DND-41 (cell line): ENCODE measurements at regions not wholly inside any gene's neighbourhood (a gene's known extent, or its start where the extent isn't known, plus 50 kb on each side); places are given as distances from the start of the nearest gene placed in this dataset.

ENCODE experiments used
- ATAC-seq: fragments of 200-7000 bp; cut with Tn5 transposase; 3 replicates; pipeline ENCODE4 v1.9.1; 2021; ENCODE audit warnings: low read depth; ENCODE audit not compliant: insufficient read depth
- DNase-seq: peaks from one replicate; pipeline ENCODE4 v3.0.0-alpha.2; 2020
- H2AFZ ChIP-seq: 2 replicates; pipeline ENCODE4 v1.6.0; 2012; ENCODE audit warnings: low read depth, low read length
- H3K27ac ChIP-seq: 2 replicates; pipeline ENCODE4 v1.5.1; 2012; ENCODE audit warnings: low read length, inconsistent platforms
- H3K27me3 ChIP-seq: fragments of 200-600 bp; sonication (generic); 2 replicates; pipeline ENCODE4 v1.6.0; 2012; ENCODE audit warnings: low read length, mild to moderate bottlenecking, inconsistent platforms; ENCODE audit not compliant: insufficient read depth, poor library complexity
- H3K36me3 ChIP-seq: 2 replicates; pipeline ENCODE4 v1.5.1; 2012; ENCODE audit warnings: low read length, inconsistent platforms; ENCODE audit not compliant: insufficient read depth
- H3K4me1 ChIP-seq: 2 replicates; pipeline ENCODE4 v1.5.1; 2012; ENCODE audit warnings: mild to moderate bottlenecking, low read length; ENCODE audit not compliant: insufficient read depth
- H3K4me2 ChIP-seq: 2 replicates; pipeline ENCODE4 v1.6.0; 2012; ENCODE audit warnings: mild to moderate bottlenecking, moderate library complexity, low read length, inconsistent platforms; ENCODE audit not compliant: insufficient read depth
- H3K4me3 ChIP-seq, 2 experiments: fragments of 200-600 bp in 1 of 2; shearing (Covaris generic) in 1 of 2; 2 replicates each; pipeline ENCODE4 v1.5.1; 2012 to 2016; ENCODE audit warnings: inconsistent platforms in 2 of 2, low read length in 2 of 2, mild to moderate bottlenecking in 2 of 2, low read depth in 1 of 2, moderate library complexity in 1 of 2
- H3K79me2 ChIP-seq: 2 replicates; pipeline ENCODE4 v1.6.0; 2012; ENCODE audit warnings: low read length, inconsistent platforms; ENCODE audit not compliant: insufficient read depth
- H3K9ac ChIP-seq: 2 replicates; pipeline ENCODE4 v1.6.0; 2012; ENCODE audit warnings: low read depth, mild to moderate bottlenecking, inconsistent platforms, low read length, moderate library complexity
- H3K9me3 ChIP-seq: 2 replicates; pipeline ENCODE4 v1.5.1; 2012; ENCODE audit warnings: low read length, moderate library complexity, mild to moderate bottlenecking, inconsistent platforms; ENCODE audit not compliant: insufficient read depth, severe bottlenecking
- H4K20me1 ChIP-seq: 2 replicates; pipeline ENCODE4 v1.6.0; 2012; ENCODE audit warnings: low read length; ENCODE audit not compliant: insufficient read depth
- CTCF ChIP-seq: IDR thresholded peaks from 2 replicates; pipeline ENCODE4 v1.5.1; 2012; ENCODE audit warnings: borderline replicate concordance, low read length, moderate library complexity, mild to moderate bottlenecking; ENCODE audit not compliant: poor library complexity, severe bottlenecking; ENCODE audit errors: extremely low read depth
- EZH2 ChIP-seq: IDR thresholded peaks from 3 replicates; pipeline ENCODE4 v1.6.1; 2012; ENCODE audit warnings: borderline replicate concordance, low read depth, mild to moderate bottlenecking, moderate library complexity, low read length, inconsistent platforms; ENCODE audit not compliant: severe bottlenecking

- Histone ChIP-seq H3K79me2 (no peaks in the 10 kb centered on the region), H3K4me2 (no peak overlapping the region), H3K9ac (no peak overlapping the region), H3K27me3 (peaks cover 3% of the 10 kb centered on the region), H3K9me3 (peaks cover 6% of the 10 kb centered on the region), H3K4me3 (no peak overlapping the region), H4K20me1 (no peaks in the 10 kb centered on the region), H3K27ac (no peak overlapping the region), H3K36me3 (no peaks in the 10 kb centered on the region), H3K4me1 (no peaks in the 10 kb centered on the region), H2AFZ (no peak overlapping the region)
- peak; percentile 48; the same call in 2 of the 3 replicates for ATAC-seq
- TF ChIP-seq CTCF = no peak
- no peak for DNase-seq
These were observed 230.8 kb upstream of the SMIM21 start for GRCh38 chr18:75658330-75658729.

- Histone ChIP-seq H3K27me3 (peaks cover 3% of the 10 kb centered on the region), H3K36me3 (no peaks in the 10 kb centered on the region), H2AFZ (no peak overlapping the region), H4K20me1 (no peaks in the 10 kb centered on the region), H3K4me3 (no peak overlapping the region), H3K27ac (no peak overlapping the region), H3K4me2 (no peak overlapping the region), H3K79me2 (no peaks in the 10 kb centered on the region), H3K9me3 (peaks cover 6% of the 10 kb centered on the region), H3K4me1 (no peaks in the 10 kb centered on the region), H3K9ac (no peak overlapping the region)
- no peak for ATAC-seq
- no peak for DNase-seq
- TF ChIP-seq CTCF (no peak), EZH2 (no peak)
These were observed 229.2 kb upstream of the SMIM21 start for GRCh38 chr18:75656563-75657247.

GRCh38 chr18:75656035-75656434 lies 228.5 kb upstream of the SMIM21 start:
- Histone ChIP-seq H2AFZ (no peak overlapping the region), H3K36me3 (no peaks in the 10 kb centered on the region), H3K9ac (no peak overlapping the region), H3K27me3 (peaks cover 3% of the 10 kb centered on the region), H3K4me1 (no peaks in the 10 kb centered on the region), H3K79me2 (no peaks in the 10 kb centered on the region), H3K9me3 (peaks cover 6% of the 10 kb centered on the region), H3K27ac (no peak overlapping the region), H3K4me2 (no peak overlapping the region), H4K20me1 (no peaks in the 10 kb centered on the region), H3K4me3 (no peak overlapping the region)
- no peak for ATAC-seq
- no peak for DNase-seq
- TF ChIP-seq EZH2 (no peak), CTCF (no peak)
